Hepatocyte (in vitro differentiated cells): ENCODE measurements at regions not wholly inside any gene's neighbourhood (a gene's known extent, or its start where the extent isn't known, plus 50 kb on each side); places are given as distances from the start of the nearest gene placed in this dataset.

Experiments
- CTCF ChIP-seq: fragments of 200-600 bp; sonication (generic); IDR thresholded peaks from 2 replicates; pipeline ENCODE4 v1.5.1; 2016; ENCODE audit warnings: antibody characterized with exemption, mild to moderate bottlenecking; ENCODE audit not compliant: poor library complexity
- EZH2 ChIP-seq: fragments of 200-600 bp; sonication (generic); IDR thresholded peaks from 2 replicates; pipeline ENCODE4 v1.6.1; 2016; ENCODE audit warnings: antibody characterized with exemption, mild to moderate bottlenecking, borderline replicate concordance

DNA sequence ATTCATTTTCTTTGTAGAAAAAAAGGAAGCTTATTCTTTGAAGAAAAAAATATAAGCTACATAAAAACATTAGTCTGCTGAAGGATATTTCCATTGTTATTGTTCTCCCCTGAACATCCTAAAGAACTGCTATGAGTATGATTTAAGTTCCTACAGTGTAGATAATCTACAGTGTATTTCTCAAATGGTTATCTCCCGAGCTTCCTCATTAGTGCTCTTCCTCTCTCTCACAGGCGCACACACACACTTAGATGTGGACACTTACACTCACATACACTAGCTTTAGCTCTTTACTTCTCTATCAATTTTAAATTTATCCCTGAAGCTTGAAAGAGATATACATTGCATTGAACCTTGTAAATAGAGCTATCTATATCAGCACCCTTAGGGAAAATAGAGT is 681.0 kb downstream of the KCNJ3 start:
- no peak for TF ChIP-seq CTCF
- no peak for TF ChIP-seq EZH2
